SK-N-SH (cell line): ENCODE measurements at regions not wholly inside any gene's neighbourhood (a gene's known extent, or its start where the extent isn't known, plus 50 kb on each side); places are given as distances from the start of the nearest gene placed in this dataset.
"Not testable (repeated sequence)": the region's sequence is repeated elsewhere in the genome, so short reads cannot be mapped to it uniquely, and the experiment has no call there.

ENCODE experiments used
- CTCF ChIA-PET: fragments of 300-600, 350-600 bp; formaldehyde crosslinking; extraction: SDS; loops from one replicate; lab custom pipeline; 2021; lab: Yijun Ruan, JAX
- POLR2A ChIA-PET: fragments of 350-600 bp; sonication (Branson Sonifier 250); formaldehyde crosslinking; extraction: SDS; loops from one replicate; lab custom pipeline; 2020; ENCODE audit warnings: antibody characterized with exemption, inconsistent platforms; lab: Yijun Ruan, JAX
- DNase-seq: peaks from one replicate; pipeline ENCODE4 v3.0.0; 2012
- H2AFZ ChIP-seq: fragments of 200-600 bp; sonication (generic); 2 replicates; pipeline ENCODE4 v1.8.1; 2016; ENCODE audit warnings: antibody characterized with exemption, mild to moderate bottlenecking, low read depth
- H3F3A ChIP-seq: fragments of 200-600 bp; sonication (generic); replicated peaks from 2 replicates; pipeline ENCODE3; 2016; ENCODE audit warnings: antibody characterized with exemption, mild to moderate bottlenecking; ENCODE audit not compliant: insufficient read depth
- H3K27ac ChIP-seq, 2 experiments: fragments of 200-500 bp in 1 of 2; fragments of 200-600 bp in 1 of 2; sonication (Bioruptor generic) in 1 of 2; sonication (generic), shearing (Covaris generic) in 1 of 2; 2 replicates each; pipeline versions ENCODE4 v1.5.1 to v1.6.1; 2014 to 2016; ENCODE audit warnings: low read depth in 2 of 2, inconsistent platforms in 1 of 2, low read length in 1 of 2, mild to moderate bottlenecking in 1 of 2, mixed read lengths in 1 of 2
- H3K27me3 ChIP-seq: fragments of 200-600 bp; sonication (generic), shearing (Covaris generic); 2 replicates; pipeline ENCODE4 v1.6.1; 2016; ENCODE audit warnings: mixed run types; ENCODE audit not compliant: insufficient read depth
- H3K36me3 ChIP-seq, 2 experiments: fragments of 200-500 bp in 1 of 2; fragments of 200-600 bp in 1 of 2; sonication (Bioruptor generic) in 1 of 2; sonication (generic) in 1 of 2; replicated peaks in 1 of 2; 2 replicates each; pipeline versions ENCODE3 to v1.5.1; 2014 to 2016; ENCODE audit warnings: low read length in 1 of 2, mild to moderate bottlenecking in 1 of 2; ENCODE audit not compliant: insufficient read depth in 2 of 2, control insufficient read depth in 1 of 2
- H3K4me1 ChIP-seq, 2 experiments: fragments of 200-500 bp in 1 of 2; fragments of 200-600 bp in 1 of 2; sonication (Bioruptor generic) in 1 of 2; sonication (generic), shearing (Covaris generic) in 1 of 2; 2 replicates each; pipeline versions ENCODE4 v1.5.1 to v1.6.1; 2014 to 2016; ENCODE audit warnings: low read depth in 1 of 2, low read length in 1 of 2, mixed run types in 1 of 2; ENCODE audit not compliant: insufficient read depth in 2 of 2, control insufficient read depth in 1 of 2
- H3K4me2 ChIP-seq: fragments of 200-600 bp; sonication (generic), shearing (Covaris generic); 2 replicates; pipeline ENCODE4 v1.6.1; 2017; ENCODE audit warnings: mixed run types
- H3K4me3 ChIP-seq, 2 experiments: fragments of 200-500 bp in 1 of 2; fragments of 200-600 bp in 1 of 2; sonication (Bioruptor generic) in 1 of 2; sonication (generic), shearing (Covaris generic) in 1 of 2; 2 replicates each; pipeline versions ENCODE4 v1.5.1 to v1.8.1; 2014 to 2016; ENCODE audit warnings: low read depth in 2 of 2, inconsistent platforms in 1 of 2, low read length in 1 of 2, mild to moderate bottlenecking in 1 of 2, mixed read lengths in 1 of 2, moderate library complexity in 1 of 2
- H3K79me2 ChIP-seq: fragments of 200-600 bp; sonication (generic); 2 replicates; pipeline ENCODE4 v1.8.1; 2017; ENCODE audit warnings: mild to moderate bottlenecking; ENCODE audit not compliant: insufficient read depth
- H3K9ac ChIP-seq: fragments of 200-600 bp; sonication (generic); 2 replicates; pipeline ENCODE4 v1.6.1; 2017; ENCODE audit warnings: mixed run types
- H3K9me2 ChIP-seq: fragments of 200-600 bp; sonication (generic); 2 replicates; pipeline ENCODE4 v1.6.1; 2017; ENCODE audit warnings: mixed run types
- H3K9me3 ChIP-seq: fragments of 200-600 bp; sonication (generic); 2 replicates; pipeline ENCODE4 v1.6.1; 2017; ENCODE audit warnings: mixed run types, mild to moderate bottlenecking, moderate library complexity
- H4K20me1 ChIP-seq: fragments of 200-600 bp; sonication (generic); 2 replicates; pipeline ENCODE4 v1.6.1; 2017; ENCODE audit warnings: mild to moderate bottlenecking, mixed run types; ENCODE audit not compliant: insufficient read depth
- FOSL2 ChIP-seq: IDR thresholded peaks from 2 replicates; pipeline ENCODE4 v1.4.0; 2012; ENCODE audit warnings: low read depth, mild to moderate bottlenecking, moderate library complexity, borderline replicate concordance
- JUND ChIP-seq: IDR thresholded peaks from 2 replicates; pipeline ENCODE4 v1.4.0; 2012
- WGBS: methylation state at CpG from one replicate; pipeline ENCODE4 v1.1.6; 2017; ENCODE audit warnings: low lambda C conversion rate; 5-methylcytosine and 5-hydroxymethylcytosine counted together

- H2AFZ ChIP-seq, POLR2A ChIA-PET, DNase-seq, H3K9me2 ChIP-seq, H4K20me1 ChIP-seq, H3K27me3 ChIP-seq, H3K36me3 ChIP-seq, H3K9ac ChIP-seq, H3K9me3 ChIP-seq, H3K4me2 ChIP-seq, H3K4me3 ChIP-seq, H3K27ac ChIP-seq, H3K79me2 ChIP-seq, H3F3A ChIP-seq, CTCF ChIA-PET: not testable (repeated sequence)
- WGBS, result 87% methylated on average over 4 of the region's 4 CpGs
- peaks cover 0 to 13% of the 10 kb centered on the region in 2 experiments; a peak in 1 of 4 replicates for H3K4me1 ChIP-seq
Observed at GRCh38 chr16:29284159-29284558, 122.4 kb downstream of the NPIPB11 start.

DNA sequence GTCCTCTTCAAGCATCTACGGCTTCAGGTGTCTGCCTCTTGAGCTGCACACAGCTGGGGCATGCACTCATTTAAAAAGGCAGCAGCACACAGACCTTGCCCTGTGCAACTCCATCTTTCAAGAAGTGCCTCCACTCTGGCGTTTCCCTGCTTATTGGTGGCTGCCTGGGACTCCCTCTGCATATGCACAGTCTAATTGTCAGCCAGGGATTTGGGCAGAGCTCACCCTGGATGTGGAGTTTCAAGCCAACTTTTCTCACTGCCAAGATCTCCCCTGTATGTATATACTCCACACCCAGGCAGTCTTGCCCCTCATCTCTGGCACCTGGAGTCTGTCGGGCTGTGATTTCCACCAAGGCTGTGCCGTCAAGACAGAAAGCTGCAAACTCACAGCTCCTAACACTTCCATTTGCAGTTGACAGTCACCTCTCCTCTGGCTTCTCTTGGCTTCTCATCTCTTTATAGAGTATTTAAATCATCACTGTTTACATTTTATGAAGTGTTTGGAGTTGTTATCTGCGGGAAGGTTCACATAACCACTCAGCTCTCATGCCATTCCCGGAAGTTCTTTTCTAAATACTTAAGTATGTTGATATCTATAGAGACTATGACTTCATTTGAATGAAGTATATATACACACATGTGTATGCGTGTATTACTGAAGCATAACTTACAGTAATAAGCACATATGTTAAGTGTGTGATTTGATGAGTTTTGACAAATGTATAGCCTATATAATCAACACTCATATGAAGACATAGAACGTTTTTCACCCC, 128.2 kb downstream of the NPIPB11 start:
- H3K4me1 ChIP-seq, H3K4me3 ChIP-seq, H3K27ac ChIP-seq, H3K9ac ChIP-seq, H3K9me2 ChIP-seq, CTCF ChIA-PET, H3K9me3 ChIP-seq, H3K79me2 ChIP-seq, H4K20me1 ChIP-seq, H2AFZ ChIP-seq, H3K27me3 ChIP-seq, POLR2A ChIA-PET, H3K4me2 ChIP-seq, H3F3A ChIP-seq, H3K36me3 ChIP-seq, DNase-seq: not testable (repeated sequence)
- 63% methylated on average over 6 of the region's 8 CpGs for whole genome bisulfite sequencing

DNA sequence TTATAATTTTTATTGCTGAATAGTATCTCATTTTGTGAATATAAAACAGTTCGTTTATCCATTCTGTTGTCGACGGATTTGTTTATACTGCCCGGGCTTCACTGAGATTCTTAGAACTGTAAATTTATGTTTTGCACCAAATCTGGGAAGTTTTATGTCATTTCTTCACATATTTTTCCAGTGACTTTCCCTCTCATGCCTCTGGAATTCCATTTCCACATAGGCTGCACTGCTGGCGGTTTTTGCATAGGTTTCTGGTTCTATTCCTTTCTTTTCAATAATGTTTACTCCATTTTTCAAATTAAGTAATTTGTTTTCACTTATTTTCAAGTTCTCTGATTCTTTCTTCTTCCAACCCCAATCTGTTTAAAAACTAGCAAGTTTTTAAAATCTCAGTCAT, 130.1 kb downstream of the NPIPB11 start:
- H4K20me1 ChIP-seq, H3K9me2 ChIP-seq, H3K79me2 ChIP-seq, CTCF ChIA-PET, H3K4me3 ChIP-seq, H3K36me3 ChIP-seq, H3K27me3 ChIP-seq, H3K4me2 ChIP-seq, H3K9ac ChIP-seq, DNase-seq, POLR2A ChIA-PET, H2AFZ ChIP-seq, H3K9me3 ChIP-seq: not testable (repeated sequence)
- peaks cover 8 to 12% of the 10 kb centered on the region in 2 experiments; a peak in 2 of 4 replicates for H3K4me1 ChIP-seq
- peak overlapping the region in 1 of 2 experiments; percentile 47; a peak in 1 of 4 replicates for H3K27ac ChIP-seq
- WGBS, result 75% methylated on average over 5 of the region's 5 CpGs
- peaks cover 20% of the 10 kb centered on the region for H3F3A ChIP-seq
- TF ChIP-seq JUND (peak; percentile 38), FOSL2 (0 out of 2 replicates have a peak, but pooled peaks have one; percentile 3)

DNA sequence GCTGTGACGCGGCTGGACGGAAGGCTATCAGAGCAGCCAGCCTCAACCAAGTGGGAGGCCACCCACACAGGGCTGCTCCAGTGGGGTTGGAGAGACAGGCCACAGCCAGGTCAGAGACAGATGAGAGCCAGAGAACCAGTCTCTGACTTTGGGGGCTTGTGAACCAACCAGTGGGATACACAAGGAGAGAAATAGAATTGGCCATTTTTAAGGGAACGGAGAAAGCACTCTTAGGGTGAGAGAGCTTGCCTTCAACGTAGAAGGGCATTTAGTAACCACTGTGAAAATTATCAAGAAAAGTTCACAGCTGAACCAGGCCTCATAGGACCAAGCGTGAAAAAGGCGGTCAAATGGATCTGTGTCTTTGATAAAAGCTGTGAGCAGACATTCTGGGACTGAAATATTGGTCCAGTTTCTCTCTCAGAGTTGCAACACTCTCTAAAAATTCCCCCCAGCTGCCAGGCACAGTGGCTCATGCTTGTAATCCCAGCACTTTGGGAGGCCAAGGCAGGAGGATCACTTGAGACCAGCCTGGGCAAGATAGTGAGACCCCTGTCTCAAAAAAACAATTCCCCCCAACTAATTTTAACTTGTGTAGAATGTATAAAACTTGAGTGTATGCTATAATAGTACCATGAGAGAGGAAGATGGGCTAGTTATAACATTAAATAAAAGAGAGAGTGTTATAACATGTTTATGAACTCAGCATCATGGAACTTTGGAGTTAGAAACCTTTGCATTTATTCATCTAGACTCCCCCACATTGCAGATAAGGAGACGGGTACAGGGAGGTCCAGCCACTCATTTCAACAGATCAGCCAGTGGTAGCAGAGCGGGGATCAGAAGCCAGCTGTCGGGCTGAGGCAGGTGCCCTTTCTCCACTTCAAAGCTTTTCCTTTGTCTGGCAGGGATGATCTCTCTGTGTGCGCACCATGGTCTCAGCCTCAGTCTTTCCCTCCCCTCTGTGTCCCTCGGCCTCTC, 132.2 kb downstream of the NPIPB11 start:
- H3K27ac ChIP-seq, result peak overlapping the region in 1 of 2 experiments; percentile 99; a peak in 1 of 4 replicates
- H3K27me3 ChIP-seq, H2AFZ ChIP-seq, POLR2A ChIA-PET, H3K9me3 ChIP-seq, CTCF ChIA-PET, H3K79me2 ChIP-seq, H3K9me2 ChIP-seq, DNase-seq, H3K9ac ChIP-seq, H3K36me3 ChIP-seq, H4K20me1 ChIP-seq, H3K4me2 ChIP-seq, H3K4me3 ChIP-seq: not testable (repeated sequence)
- H3F3A ChIP-seq, result peaks cover 32% of the 10 kb centered on the region
- 95% methylated on average over 9 of the region's 12 CpGs for WGBS
- H3K4me1 ChIP-seq, result peaks cover 8 to 14% of the 10 kb centered on the region in 2 experiments; a peak in 2 of 4 replicates

DNA sequence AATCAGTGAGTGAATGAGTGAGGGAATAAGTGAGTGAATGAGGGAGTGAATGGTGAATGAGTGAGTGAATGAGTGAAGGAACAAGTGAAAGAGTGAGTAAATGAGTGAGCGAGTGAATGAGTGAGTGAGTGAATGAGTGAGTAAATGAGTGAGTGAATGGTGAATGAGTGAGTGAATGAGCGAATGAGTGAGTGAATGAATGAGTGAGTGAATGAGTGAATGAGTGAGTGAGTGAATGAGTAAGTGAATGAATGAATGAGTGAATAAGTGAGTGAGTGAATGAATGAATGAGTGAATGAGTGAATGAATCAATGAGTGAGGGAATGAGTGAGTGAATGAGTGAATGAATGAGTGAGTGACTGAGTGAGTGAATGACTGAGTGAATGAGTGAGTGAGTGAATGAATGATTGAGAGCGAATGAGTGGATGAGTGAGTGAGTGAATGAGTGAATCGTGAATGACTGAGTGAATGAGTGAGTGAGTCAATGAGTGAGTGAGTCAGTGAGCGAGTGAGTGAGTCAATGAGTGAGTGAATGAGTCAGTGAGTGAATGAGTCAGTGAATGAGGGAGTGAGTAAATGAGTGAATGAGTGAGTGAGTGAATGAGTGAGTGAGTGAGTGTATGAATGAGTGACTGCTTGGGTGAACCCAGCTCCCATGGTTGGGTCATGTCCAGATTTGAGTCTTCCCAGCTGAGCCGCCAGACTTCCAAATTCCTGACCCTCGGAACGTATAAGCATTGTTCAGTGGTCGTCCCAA, 133.0 kb downstream of the NPIPB11 start:
- H3K9ac ChIP-seq, CTCF ChIA-PET, H3K9me2 ChIP-seq, H3K4me3 ChIP-seq, H3K36me3 ChIP-seq, DNase-seq, POLR2A ChIA-PET, H4K20me1 ChIP-seq, H3K79me2 ChIP-seq, H3K9me3 ChIP-seq, H2AFZ ChIP-seq, H3K27me3 ChIP-seq: not testable (repeated sequence)
- Histone ChIP-seq H3K27ac (peak overlapping the region in 1 of 2 experiments; percentile 99; a peak in 2 of 4 replicates), H3K4me1 (peaks cover 14% of the 10 kb centered on the region in 2 experiments; a peak in 3 of 4 replicates), H3K4me2 (peak overlapping the region; percentile 71; the same call in 1 of the 2 replicates), H3F3A (peaks cover 38% of the 10 kb centered on the region)
- WGBS, result 91% methylated on average over 9 of the region's 9 CpGs
